NK-92 (cell line): ENCODE measurements at regions not wholly inside any gene's neighbourhood (a gene's known extent, or its start where the extent isn't known, plus 50 kb on each side); places are given as distances from the start of the nearest gene placed in this dataset.

Experiments used
- DNase-seq: peaks from one replicate; lab custom pipeline; 2025; ENCODE audit not compliant: unreplicated experiment; lab: John Stamatoyannopoulos, UW

- DNase-seq: no peak
Observed at GRCh38 chr10:4498711-4499251, 327.2 kb upstream of the AKR1E2 start.

DNA sequence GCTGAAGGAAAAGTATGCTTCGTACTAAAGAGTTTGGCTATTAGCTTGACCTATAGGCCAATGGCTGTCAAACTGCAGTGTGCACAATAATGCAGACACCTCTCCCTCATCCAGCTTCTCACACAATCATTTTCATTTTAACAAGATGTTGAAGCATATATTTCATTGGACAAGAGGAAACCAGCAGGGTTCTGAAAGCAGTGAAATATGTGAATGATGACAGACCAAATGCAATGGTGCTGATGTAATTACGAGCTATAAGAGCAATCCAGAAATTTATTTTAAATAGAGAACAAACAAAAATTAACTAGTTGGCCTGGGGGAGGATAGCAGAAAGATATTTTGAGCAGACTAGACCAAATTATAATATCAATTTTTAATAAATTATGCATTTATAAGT lies 331.5 kb upstream of the AKR1E2 start:
- DNase-seq: no peak

DNA sequence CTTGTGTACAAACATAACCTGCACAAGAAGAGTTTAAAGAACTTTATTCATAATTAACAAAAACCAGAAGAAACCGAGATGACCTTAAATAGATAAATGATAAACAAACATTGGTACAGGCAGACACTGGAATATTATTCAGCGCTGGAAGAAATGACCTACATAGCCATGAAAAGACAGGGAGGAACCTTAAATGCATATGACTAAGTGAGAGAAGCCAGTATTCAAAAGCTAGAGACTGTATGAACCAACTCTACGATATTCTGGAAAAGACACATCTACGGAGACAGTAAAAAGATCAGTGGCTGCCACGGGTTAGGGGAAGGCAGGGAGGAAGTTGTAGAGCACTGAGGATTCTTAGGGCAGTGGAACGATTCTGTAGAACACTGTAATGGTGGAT lies 333.8 kb upstream of the AKR1E2 start:
- DNase-seq: no peak

DNA sequence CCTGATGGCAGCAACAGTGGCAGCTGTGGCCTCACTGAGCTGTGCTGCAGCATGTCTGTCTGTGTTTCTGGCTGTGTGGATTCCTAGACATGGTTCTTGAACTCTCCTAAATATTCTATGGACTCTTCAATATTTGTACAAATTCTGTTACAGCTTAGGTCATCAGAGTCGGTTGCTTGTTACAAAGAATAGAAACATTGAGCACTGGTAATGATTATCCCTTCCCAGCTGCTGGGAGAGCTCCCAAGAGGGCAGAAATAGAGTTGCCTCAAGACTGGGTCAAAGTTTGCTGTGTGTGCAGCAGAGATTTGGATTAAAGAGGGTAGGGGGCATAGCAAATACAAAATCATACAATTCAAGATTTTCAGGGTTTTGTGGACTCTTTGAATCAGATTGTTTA lies 337.1 kb upstream of the AKR1E2 start:
- DNase-seq: no peak

DNA sequence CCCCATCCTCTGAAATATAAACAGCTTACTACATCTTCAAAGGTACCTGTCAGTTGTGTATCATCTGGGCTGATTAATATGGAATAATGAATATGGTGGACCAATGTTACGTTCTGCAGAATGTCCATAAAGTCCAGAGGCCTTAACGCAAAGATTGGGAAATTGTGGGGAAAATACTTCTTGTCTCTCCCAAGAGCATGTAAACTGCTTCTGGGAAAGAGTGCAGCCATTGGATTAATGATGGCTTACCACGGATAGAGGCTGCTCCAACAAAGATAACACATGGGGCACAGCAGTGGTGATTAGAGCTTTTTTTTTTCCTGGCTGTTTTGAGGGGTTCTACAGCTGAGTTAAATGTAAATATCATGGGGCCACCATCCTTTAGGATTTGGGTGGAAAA lies 340.4 kb upstream of the AKR1E2 start:
- DNase-seq: no peak

DNA sequence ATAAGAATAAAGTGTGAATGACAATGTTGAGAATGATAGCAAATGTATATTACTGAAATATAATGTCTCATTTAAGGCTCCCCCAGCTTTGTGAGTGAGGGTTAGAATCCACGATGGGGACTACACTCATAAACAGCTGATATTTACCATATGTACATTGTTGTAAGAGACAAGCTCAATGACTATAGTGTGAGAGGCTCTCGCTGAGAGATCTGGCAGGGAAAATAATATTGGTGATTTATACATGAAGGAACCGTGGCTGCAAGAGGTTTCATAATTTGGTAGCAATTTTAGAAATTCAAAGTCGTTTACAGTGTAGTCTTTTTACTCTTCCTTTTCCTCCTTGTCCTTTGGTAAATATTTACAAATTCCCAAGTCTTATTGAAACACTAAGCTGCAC lies 342.2 kb upstream of the AKR1E2 start:
- DNase-seq: no peak

GRCh38 chr10:4482659-4483058 lies 343.3 kb upstream of the AKR1E2 start:
- no peak for DNase-seq

- DNase-seq: no peak
Observed at GRCh38 chr10:4481192-4481591, 344.8 kb upstream of the AKR1E2 start.

DNA sequence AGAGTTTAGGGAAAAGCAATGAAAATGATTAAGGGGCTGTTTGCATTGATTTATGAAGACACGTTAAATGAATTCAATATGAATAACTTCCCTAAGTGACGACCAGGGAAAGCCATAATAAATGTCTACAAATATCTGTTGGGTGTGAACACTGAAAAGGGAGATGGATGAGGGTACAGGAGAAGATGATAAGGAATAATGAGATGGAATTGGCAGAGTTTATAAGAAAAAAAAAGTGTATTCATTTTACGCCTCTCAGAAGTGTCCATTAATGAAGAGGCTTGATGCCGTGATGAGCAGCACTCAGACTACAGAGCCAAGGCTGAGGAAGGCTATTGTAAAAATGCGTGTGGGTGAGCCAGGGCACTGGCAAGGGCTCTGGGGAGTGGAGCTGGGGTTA lies 346.7 kb upstream of the AKR1E2 start:
- no peak for DNase-seq

DNA sequence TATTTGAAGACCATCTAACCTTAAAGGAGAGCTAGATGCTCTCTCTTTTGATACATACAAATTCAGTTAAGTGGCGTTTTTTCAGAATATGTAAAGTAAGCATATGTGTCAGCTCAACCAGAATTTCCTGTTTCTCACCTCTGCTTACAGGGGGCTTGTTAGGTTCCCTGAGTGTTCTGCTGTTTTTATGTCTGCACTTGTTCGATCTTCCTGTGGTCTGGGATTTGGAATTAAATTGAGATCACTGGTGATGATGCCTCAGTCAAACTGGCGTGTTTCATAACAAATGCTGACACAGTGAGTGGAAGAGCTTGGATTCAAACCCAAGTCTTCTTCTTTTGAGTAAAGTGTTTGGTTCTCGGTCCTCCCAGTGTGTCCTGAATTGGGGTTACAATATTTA lies 348.3 kb upstream of the AKR1E2 start:
- DNase-seq: no peak

DNA sequence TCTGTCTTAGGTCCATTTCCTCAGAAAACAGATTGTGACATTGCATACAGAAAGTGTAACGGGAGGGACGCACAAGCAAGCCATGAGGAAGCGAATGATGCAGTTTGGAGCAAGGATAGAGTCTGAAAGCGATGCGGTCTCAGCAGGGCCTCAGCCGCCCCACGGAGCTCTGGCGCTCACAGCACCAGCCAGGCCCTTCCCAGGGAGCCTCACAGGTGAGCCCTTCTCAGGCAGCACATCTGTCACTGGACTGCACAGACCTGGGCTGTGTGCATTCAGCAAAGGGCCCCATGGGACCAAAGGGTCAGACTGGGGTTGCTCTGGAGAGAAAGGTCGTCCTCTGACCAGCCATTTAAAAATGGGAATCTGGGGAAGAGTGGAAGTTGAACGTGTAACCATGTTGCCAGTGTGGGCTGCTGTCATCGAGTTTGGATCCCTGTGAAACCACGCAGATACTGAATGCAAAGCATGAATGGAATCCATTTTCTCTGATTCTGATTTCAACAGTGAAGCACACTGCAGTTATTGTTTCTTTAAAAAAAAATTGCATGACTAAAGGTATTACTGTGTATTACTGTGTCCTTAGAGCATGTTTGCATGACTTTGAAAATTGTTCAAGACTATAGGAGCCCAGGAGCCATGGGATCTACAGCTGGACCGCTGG lies 350.0 kb upstream of the AKR1E2 start:
- DNase-seq: no peak

DNA sequence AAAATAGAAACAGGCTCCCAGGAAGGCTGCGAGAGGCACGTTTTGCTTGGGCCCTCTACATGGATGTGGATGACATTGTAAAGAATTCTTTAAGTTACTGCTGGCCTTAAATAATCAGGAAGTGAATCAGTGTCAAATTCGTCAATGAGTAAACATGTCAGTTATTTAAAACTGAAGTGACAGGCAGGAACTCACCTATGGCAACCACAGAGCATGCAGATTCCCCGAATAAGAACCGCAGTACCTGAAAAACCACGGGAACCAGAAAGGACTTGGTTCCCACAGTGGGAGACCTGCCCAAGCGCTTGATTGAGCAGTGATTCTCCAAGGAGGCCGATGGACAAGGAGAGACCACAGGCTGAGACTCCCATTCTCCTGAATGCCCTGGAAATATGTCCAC lies 351.2 kb upstream of the AKR1E2 start:
- DNase-seq: no peak

- DNase-seq: no peak
Observed at GRCh38 chr10:4473977-4474376, 352.0 kb upstream of the AKR1E2 start.

DNA sequence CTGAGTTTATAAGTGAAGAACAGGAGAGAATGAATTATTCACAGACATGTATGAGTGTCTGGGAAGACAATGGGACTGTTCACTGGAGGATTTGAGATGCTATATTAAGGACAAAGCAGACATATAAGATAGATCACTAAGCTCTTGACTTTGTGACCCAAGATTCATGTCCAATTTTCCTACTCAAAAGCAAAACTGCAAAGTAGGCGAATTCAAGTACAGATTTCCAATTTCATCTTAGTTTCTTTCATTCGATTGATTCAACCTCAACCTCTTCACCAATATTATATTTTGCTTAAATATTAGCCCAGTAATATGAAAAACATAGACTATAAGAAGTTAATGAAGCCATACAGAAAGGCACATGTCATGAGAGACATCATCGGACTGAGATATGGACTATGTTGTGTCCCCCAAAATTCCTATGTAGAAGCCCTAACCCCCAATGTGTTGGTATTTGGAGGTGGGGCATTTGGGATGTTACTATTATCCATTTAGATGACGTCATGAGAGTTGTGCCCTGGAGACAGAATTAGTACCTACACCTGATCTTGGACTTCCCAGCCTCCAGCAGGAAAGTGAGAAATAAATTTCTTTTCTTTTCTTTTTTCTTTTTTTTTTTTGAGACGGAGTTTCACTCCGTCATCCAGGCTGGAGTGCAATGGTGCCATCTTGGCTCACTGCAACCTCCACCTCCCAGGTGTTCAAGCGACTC lies 353.7 kb upstream of the AKR1E2 start:
- no peak for DNase-seq

DNA sequence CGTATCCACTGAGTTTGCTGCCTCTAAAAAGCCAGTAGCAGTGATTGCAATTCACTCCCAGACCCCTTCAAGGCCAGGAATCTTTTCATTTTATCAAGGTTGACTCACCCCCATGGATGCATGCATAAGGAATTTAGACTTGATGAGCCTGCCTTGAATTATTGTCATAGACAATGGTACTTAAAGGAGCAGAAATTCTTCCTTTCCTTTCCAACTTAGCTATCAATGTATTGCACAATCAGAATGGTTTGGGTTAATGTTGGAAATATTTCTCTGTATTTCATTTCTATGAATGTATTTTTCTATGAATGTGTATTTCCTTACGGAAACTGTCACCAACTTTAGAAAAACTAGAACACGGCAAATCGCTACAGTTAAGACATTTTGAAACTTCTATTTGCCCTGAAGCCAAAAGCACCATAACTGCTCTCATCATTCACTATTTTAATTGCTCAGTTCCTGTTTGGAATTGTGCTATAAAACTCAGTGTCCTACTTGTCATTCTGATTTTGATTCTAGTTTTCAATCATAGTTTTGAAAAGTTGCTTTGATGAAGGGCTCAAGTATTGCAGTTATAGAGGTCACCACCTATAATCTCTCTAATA lies 355.7 kb upstream of the AKR1E2 start:
- DNase-seq: no peak

DNA sequence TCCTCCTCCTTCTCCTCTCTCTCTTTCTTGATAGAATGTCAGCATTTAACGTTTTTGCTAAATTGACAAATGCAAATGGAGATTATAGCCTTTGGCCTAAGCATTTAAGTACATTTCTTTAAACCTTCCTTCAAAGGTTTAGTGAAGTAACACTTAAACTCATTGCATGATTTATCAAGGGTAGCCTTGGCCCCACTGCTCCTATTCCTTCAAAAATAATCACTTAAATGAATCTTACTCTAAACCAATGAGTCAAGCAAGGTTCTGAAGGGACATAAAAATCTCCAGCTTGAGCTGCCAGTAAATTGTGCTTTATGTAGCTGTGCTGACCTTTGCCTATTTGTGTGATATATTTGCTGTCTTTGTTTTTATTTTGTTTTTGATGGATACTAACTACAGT lies 358.5 kb upstream of the AKR1E2 start:
- no peak for DNase-seq

DNA sequence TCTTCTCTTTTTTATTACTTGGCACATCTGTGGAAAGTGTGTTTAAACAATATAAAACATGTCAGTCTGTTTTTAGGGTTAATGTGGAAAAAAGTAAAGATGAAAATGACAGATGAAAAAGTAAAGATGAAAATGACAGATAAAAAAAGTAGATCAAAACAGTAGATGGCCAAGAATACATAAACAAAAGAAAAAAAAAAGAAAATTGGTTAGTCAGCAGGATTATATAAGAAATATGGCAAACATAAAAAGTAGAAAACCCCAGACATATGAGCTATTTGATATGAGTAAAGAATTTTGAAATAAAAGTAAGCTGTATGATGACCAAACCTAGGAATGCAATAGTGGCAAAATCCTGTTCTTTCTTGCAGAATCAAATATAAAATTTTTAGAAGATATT lies 365.7 kb upstream of the AKR1E2 start:
- no peak for DNase-seq

GRCh38 chr10:4459531-4459930 lies 366.5 kb upstream of the AKR1E2 start:
- DNase-seq: no peak

DNA sequence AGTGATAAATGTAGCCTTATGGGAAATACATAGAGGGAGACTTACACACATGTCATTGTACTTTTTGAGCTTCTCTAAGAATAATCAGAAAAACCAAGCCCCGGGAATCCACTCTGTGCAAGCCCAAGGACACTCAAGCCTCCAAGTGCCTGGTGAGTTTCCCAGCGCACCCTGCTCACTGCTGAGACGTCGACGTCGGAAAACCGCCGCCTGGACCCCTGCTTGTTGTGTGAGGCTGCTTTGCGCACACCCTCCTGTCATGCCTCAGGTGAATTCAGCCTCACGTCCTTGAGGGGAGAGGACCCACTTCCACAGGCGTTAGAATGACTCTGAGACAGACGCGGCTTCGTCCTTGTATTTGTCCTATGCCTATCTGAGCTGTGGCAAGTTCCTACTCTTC lies 368.4 kb upstream of the AKR1E2 start:
- DNase-seq: no peak

DNA sequence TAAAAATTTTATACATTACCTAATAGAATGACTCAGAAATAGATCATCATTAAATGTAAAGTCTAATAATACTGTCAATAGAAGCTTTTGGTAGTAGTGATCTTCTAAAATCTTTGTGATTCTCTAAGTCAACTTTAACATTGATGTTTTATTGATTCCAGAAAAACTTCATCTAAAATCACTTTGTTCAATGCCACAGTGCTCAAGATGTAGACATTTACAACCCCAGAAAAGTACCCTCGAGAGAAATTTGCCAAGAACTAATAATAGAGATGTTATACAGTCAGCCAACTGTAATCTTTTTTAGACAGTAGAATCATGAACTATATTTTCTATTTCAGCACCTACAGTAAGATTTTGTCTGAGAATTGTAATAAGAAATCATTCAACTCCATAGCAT lies 369.2 kb upstream of the AKR1E2 start:
- DNase-seq: no peak

DNA sequence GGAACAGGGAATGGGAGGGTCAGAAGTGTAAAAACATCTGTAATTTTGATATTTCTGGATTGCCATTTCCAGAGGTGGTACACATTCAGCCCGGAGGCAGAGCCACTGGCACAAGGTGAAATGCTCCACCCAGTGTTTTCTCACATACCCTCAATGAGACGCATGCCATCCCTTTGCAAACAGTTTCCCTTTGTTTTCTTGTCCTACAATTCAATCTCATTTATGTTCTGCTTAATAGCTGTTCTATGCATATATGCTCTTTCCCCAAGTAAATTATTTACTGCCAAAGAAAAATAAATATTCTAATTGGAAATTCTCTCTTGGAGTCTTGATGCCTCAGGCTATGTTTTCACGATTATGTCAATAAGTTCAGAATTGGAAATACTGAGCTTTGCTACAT lies 369.7 kb upstream of the AKR1E2 start:
- no peak for DNase-seq

DNA sequence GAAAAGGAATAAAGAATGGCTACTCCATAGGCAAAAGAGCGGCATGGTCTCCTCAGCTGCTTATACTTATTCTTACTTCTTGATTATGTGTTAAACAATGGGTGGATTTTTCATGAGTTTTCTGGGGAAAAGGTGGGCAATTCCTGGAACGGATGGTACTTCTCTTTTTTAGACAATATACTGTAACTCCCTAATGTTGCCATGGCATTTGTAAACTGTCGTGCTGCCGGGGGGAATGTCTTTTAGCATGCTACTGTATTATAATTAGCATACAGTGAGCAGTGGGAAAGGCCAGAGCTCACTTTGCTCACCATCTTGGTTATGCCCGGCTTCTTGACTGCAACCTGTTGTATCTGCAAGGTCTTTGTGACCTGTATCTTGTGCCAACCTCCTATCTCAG lies 372.1 kb upstream of the AKR1E2 start:
- no peak for DNase-seq
